A172 (cell line): ENCODE measurements at regions not wholly inside any gene's neighbourhood (a gene's known extent, or its start where the extent isn't known, plus 50 kb on each side); places are given as distances from the start of the nearest gene placed in this dataset.

Source experiments
- DNase-seq: peaks from one replicate; pipeline ENCODE4 v3.0.0-alpha.2; 2015; ENCODE audit warnings: low spot score

DNA sequence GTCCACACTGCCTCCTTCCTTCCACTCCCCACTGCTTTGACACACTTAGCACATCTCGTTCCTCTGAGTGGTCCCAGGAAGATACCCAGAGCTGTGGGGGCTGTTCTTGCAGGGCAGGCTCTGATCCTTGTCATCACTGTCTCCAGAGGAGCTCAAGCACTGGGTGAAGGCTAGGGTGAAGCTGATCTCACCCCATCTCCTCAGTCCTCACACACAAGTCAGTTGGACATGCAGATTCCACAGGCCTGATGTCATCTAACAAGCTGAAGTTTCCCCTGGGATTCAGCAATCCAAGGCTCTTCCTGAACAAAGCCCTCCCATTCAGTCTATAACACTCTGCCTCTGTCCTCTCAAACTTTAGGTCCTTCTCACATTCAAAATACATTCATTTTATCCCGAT is 90.6 kb upstream of the RAB6C start:
- no peak for DNase-seq

DNA sequence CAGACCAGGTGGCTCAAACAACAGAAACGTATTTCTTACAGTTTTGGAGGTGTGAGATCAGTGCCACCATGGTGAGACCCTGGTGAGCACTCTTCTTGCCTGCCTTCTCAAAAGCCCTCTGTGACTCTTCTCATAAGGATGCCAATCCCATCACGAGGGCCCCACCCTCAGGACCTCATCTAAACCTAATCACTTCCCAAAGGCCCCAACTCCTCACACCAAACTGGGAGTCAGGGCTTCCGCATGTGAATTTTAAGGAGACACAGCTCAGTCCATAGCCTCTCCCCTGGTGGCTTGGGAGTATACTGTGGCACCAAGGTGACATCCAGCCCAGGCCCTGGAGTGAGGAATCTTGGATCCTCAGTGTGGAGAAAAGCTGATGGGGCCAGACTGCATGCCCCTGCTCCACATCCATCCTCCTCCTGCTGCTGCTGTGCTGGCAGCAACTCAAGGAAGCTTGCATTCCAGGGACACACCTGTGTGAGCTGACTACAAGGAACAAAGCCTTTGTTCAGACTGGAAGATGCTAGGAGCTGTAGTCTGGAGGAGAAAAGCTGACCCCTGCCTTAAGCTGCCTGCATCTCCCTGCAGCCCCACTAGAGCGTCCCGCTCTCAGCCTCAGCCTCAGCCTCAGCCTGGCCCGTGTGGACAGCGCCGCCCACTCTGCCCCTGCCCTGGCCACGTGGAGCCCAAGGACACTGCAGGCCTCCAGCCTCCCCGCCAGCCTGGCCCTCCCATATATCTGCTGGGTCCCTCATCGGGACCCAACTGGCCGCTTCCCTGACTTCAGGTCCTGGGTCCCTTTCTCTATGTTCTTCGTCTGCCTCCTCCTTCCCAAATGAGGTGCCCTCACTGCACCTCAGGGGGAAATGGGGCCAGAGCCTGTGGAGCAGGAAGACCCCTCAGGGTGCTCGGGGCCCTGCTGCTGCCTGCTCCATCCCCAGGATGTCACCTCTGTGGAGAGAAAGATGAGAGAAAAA is 87.8 kb upstream of the RAB6C start:
- DNase-seq: no peak

DNA sequence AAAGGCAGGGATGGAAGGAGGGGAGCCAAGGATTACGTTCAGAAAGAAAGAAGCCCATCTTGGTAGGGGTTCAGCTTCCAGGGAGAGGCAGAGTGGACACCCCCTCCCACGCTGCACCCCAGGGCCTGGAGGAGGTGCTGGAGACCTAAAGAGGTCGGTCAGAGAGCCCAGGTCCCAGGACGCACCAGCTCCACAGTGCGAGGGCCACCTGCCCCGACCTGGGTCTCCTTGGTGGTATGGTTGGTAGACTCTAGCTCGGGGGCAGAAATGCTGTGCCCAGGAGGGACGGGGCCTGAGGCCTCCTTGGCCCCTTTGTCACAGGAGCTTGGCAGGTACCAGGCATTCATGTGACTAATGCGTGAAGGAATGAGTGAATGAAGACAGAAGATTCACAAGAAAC is 87.1 kb upstream of the RAB6C start:
- no peak for DNase-seq

- no peak for DNase-seq
Observed at GRCh38 chr2:129892773-129893172, 86.7 kb upstream of the RAB6C start.

DNA sequence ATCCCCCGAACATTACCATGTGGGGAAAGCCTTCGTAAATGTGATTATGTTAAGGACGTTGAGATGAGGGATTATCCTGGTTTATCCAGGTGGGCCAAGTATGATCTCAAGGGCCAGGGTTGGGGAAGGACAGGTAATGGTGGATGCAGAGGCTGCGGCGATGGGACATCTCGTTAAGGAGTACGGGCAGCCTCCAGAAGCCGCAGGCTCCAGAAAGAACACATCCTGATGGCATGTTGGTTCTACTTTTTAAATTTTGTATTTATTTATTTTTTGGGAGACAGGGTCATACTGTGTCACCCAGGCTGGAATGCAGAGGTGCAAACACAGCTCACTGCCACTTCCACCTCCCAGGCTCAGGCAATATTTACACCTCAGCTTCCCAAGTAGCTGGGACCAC is 86.2 kb upstream of the RAB6C start:
- DNase-seq: no peak

- no peak for DNase-seq
Observed at GRCh38 chr2:129894616-129895015, 84.8 kb upstream of the RAB6C start.

DNA sequence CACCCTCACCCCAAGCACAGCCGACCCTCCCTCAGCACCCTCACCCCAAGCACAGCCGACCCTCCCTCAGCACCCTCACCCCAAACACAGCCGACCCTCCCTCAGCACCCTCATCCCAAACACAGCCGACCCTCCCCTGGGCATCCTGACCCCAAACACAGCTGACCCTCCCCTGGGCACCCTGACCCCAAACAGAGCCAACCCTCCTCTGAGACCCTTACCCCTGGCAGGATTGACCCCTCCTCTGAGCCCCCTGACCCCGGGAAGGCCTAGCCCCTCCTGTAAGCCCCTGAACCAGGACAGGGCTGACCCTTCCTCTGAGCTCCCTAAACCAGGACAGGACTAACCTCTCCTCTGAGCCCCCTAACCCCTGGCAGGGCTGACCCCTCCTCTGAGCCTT is 84.4 kb upstream of the RAB6C start:
- no peak for DNase-seq

DNA sequence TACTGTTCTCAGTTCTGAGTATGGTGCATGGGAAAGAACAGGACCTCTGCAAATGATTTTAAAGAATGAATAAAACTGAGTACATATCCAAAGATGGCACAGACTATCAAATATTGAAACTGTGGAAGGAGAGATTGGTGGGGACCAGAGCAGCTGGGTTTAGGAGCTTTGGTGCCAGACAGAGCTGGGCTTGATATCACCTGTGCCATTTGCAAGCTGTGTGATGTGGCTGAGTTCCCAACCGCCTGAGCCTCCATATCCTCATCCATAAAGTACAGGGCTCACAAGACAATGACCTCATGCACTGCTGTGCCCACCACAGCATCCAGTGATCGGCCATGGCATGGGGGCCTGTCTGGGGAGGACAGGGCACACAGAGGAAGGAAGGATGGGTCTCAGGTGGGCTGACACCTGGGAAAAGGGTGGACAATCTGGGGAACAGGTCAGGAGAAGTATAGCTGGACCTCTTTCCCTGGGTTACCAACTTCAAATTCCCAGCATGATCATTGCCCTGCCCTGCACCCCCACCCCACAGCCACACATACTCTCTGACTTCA is 83.9 kb upstream of the RAB6C start:
- DNase-seq: no peak

DNA sequence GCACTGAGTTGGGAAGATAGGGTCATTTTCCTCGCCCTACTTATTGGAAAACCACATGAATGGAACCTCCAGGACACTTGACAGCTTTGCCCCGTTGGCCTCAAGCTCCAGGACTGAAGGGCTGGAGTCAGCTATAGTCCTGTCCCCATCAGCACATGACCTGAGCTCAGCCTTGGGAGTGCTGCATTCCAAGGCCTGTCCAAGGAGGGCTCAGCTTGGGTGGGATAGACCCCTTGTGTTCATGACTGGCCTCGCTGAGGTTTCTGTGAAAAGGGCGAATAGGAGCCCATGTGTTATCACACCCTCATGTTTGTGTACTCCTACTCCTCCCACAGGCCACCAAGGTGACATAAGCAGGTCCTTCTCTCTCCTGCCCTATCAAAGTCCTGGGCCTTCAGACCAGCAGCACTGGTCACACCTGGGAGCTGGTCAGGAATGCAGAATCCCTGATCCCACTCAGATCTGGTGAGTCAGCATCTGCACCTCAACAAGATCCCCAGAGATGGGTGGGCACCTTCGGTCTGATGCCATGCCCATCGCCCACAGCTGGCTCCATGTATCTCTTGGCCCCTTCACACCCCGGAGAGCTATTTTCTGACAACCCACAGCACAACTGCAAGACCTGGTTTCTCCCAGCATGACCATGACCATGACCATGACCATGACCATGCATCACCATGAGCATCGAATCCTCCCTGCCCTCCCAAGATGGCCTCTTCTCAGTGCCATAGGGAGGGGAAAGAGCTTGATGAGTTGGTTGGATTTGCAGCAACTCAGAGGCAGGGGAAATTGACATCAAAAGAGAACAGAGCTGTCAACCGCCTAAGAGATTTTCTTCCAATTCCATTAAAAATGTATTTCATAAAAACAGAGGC is 83.0 kb upstream of the RAB6C start:
- DNase-seq: no peak

DNA sequence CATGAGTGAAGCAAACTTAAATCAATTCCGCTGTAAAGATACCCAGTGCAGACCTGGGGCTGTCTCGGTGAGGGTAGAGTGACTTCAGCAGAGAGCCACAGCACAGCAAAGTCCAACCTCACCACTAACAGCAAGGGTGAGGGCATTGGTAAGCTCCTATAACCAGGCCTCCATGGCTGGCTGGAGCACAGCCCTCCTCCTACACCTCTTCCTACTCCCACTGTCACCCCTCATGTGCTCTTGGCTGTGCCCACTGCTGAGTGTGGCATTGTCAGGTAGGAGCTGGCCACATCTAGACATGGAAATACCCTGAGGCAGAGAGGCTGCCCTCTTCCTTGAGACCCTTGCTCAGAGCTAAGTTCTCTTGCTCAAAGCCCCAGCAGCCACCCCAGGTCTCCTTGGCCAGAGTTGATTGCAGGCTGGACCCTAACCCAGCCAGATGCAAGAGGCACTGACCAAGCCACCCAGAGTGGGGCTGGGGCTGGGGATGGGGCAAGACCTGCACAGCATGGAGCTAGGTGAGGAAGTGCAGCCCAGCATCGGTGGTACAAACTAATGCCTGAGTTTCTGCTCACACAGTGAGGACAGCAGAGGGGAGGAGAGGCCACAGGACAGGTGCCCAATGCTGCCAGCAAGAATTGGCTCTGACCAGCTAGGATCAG is 77.6 kb upstream of the RAB6C start:
- no peak for DNase-seq

GRCh38 chr2:129902731-129903585 is 76.5 kb upstream of the RAB6C start:
- no peak for DNase-seq

GRCh38 chr2:129903586-129904425 is 75.7 kb upstream of the RAB6C start:
- DNase-seq: no peak

GRCh38 chr2:129904532-129905446 is 74.7 kb upstream of the RAB6C start:
- DNase-seq: no peak

GRCh38 chr2:129905664-129906081 is 73.8 kb upstream of the RAB6C start:
- DNase-seq: no peak

- no peak for DNase-seq
Observed at GRCh38 chr2:129906139-129906860, 73.2 kb upstream of the RAB6C start.

DNA sequence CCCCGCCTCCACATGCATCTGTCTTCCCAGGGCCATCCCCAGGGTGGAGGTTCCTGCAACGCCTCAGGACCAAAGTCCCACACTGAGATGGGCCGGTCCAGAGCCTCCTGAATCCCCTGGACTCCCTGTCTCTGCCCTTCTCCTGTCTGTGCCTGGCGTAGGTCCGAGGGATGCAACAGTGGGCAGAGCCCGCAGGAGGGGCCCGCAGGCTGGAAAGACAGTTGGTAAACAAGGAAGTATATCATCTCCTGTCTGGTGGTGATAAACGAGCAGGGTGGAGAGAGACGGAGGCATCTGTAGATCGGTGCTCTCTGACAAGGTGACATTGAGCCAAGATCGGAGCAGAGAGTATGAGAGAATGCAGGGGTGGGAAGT is 72.6 kb upstream of the RAB6C start:
- no peak for DNase-seq

GRCh38 chr2:129907256-129907998 is 72.0 kb upstream of the RAB6C start:
- no peak for DNase-seq
